Prostate gland (tissue), 2 donors: ENCODE measurements at regions not wholly inside any gene's neighbourhood (a gene's known extent, or its start where the extent isn't known, plus 50 kb on each side); places are given as distances from the start of the nearest gene placed in this dataset.
"Not testable (repeated sequence)": the region's sequence is repeated elsewhere in the genome, so short reads cannot be mapped to it uniquely, and the experiment has no call there.

Source experiments
- DNase-seq: peaks from one replicate; pipeline ENCODE4 v3.0.0-alpha.2; 2019; ENCODE audit warnings: low spot score
- H3K27ac ChIP-seq, 2 donors: fragments of 200-600 bp; sonication (generic); 2 replicates each; pipeline ENCODE4 v1.5.1; 2017 to 2019
- H3K27me3 ChIP-seq: fragments of 200-600 bp; sonication (generic); replicated peaks from 2 replicates; pipeline ENCODE4 v1.5.1; 2019; ENCODE audit not compliant: insufficient read depth
- H3K36me3 ChIP-seq, 2 donors: fragments of 200-600 bp; sonication (generic); 1 replicate in 1 of 2; 2 replicates in 1 of 2; pipeline versions ENCODE4 v1.5.1 to v1.8.1; 2017 to 2019
- H3K4me1 ChIP-seq: fragments of 200-600 bp; sonication (generic); replicated peaks from 2 replicates; pipeline ENCODE4 v1.5.1; 2019
- H3K4me3 ChIP-seq, 2 donors: fragments of 200-600 bp; sonication (generic); 2 replicates each; pipeline ENCODE4 v1.5.1; 2017 to 2019
- H3K9me3 ChIP-seq: fragments of 200-600 bp; sonication (generic); 2 replicates; pipeline ENCODE4 v1.5.1; 2017
- POLR2A ChIP-seq: fragments of 450-650 bp; IDR thresholded peaks from one replicate; pipeline ENCODE4 v1.6.1; 2016; ENCODE audit warnings: antibody characterized with exemption, mild to moderate bottlenecking
- POLR2AphosphoS5 ChIP-seq: sonication (generic); formaldehyde crosslinking; IDR thresholded peaks from one replicate; pipeline ENCODE4 v1.6.1; 2017; ENCODE audit warnings: antibody characterized with exemption
- WGBS: methylation state at CpG from one replicate; pipeline ENCODE4 v1.1.5; 2018; 5-methylcytosine and 5-hydroxymethylcytosine counted together
- intact Hi-C: fragments of 100-400 bp; cut with DNase I; formaldehyde crosslinking; loops from one replicate; pipeline ENCODE4 v1.14.2; 2022
- TF ChIP-seq, protein P1 (sequence below), 4 experiments: fragments of 200-600 bp in 2 of 4; fragments of 450-650 bp in 2 of 4; sonication (generic) in 2 of 4; IDR thresholded peaks; 1 replicate in 3 of 4; 2 replicates in 1 of 4; pipeline ENCODE4 v1.5.1; 2016 to 2019; ENCODE audit warnings: antibody characterized with exemption in 4 of 4, mild to moderate bottlenecking in 2 of 4, moderate library complexity in 2 of 4

DNA sequence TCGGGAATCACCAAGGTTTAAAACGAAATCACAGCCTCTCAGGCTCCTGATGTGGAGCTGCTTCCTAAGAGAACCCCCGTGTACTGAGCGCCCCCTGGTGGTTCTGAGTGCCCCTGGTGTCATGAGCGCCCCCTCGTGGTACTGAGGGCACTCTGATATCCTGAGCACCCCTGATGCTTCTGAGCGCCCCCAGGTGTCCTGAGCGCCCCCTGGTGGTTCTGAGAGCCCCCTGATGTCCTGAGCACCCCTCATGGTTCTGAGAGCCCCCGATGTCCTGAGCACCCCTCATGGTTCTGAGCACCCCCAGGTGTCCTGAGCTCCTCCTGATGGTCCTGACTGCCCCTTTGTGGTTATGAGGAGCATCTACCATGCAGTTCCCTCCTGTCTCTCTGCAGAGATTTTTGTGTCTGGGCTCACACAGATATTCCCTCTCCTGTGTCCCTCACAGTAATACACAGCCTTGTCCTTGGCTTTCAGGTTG is 1092.1 kb downstream of the TMEM121 start:
- H3K27ac ChIP-seq, DNase-seq, H3K27me3 ChIP-seq, H3K9me3 ChIP-seq, intact Hi-C loops, H3K4me1 ChIP-seq, H3K36me3 ChIP-seq, H3K4me3 ChIP-seq: not testable (repeated sequence)
- WGBS = 41% methylated on average over 9 of the region's 9 CpGs
- TF ChIP-seq, protein P1, sequence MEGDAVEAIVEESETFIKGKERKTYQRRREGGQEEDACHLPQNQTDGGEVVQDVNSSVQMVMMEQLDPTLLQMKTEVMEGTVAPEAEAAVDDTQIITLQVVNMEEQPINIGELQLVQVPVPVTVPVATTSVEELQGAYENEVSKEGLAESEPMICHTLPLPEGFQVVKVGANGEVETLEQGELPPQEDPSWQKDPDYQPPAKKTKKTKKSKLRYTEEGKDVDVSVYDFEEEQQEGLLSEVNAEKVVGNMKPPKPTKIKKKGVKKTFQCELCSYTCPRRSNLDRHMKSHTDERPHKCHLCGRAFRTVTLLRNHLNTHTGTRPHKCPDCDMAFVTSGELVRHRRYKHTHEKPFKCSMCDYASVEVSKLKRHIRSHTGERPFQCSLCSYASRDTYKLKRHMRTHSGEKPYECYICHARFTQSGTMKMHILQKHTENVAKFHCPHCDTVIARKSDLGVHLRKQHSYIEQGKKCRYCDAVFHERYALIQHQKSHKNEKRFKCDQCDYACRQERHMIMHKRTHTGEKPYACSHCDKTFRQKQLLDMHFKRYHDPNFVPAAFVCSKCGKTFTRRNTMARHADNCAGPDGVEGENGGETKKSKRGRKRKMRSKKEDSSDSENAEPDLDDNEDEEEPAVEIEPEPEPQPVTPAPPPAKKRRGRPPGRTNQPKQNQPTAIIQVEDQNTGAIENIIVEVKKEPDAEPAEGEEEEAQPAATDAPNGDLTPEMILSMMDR (IDR thresholded peaks at IDR 0.05) = peak in 1 of 4 experiments; percentile 32

DNA sequence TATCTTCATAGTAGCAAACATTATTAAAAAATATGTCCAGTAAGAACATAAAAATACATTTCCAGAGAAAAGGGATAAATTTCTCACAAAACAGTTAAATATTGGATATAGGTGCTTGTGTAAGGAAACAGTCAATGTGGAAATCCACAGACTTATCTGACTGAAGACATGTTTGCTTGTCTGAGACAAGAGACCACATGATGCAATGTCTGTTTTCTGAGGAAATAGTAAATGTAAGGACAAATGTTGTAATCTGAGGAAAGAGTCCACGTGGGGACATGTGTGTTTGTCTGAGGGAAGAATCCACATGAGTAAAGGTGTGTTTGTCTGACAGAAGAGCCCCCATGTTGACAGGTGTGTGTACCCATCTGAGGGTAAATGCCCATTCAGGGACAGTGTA is 1093.2 kb downstream of the TMEM121 start:
- TF ChIP-seq, protein P1 (IDR thresholded peaks at IDR 0.05) = no peak
- no peak for TF ChIP-seq POLR2A
- H3K4me1 ChIP-seq = no peaks in the 10 kb centered on the region
- H3K9me3 ChIP-seq = no peaks in the 10 kb centered on the region
- intact Hi-C loops = no loop called here
- WGBS = 18% methylated on average over 1 of the region's 1 CpG
- no peaks in the 10 kb centered on the region for H3K36me3 ChIP-seq
- no peaks in the 10 kb centered on the region for H3K27me3 ChIP-seq
- no peak for DNase-seq
- no peak overlapping the region for H3K4me3 ChIP-seq
- H3K27ac ChIP-seq = no peak overlapping the region

DNA sequence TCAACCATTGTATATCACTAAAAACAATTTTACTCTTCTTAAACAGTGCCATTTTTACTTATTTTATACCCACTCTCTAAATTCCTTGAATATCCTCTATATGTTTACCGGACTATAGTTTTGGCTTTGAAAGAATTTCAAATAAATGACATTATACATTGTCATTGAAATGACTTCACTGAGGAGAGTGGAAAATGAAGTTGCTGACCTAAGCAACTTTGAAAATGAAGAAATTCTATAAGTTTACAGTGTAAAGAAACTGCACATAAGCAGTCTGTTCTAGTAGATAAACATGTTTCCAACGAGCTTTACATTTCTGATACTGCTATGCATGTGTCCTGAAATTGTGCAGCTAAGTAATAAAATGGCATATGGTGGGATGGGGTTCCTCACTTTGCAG is 1094.0 kb downstream of the TMEM121 start:
- no peak for DNase-seq
- no peak overlapping the region for H3K27ac ChIP-seq
- H3K36me3 ChIP-seq = no peaks in the 10 kb centered on the region
- no peaks in the 10 kb centered on the region for H3K9me3 ChIP-seq
- H3K4me3 ChIP-seq = no peak overlapping the region
- no peak for TF ChIP-seq POLR2A
- 73% methylated on average over 2 of the region's 2 CpGs for WGBS
- H3K4me1 ChIP-seq = no peaks in the 10 kb centered on the region
- intact Hi-C loops = no loop called here
- H3K27me3 ChIP-seq = no peaks in the 10 kb centered on the region

DNA sequence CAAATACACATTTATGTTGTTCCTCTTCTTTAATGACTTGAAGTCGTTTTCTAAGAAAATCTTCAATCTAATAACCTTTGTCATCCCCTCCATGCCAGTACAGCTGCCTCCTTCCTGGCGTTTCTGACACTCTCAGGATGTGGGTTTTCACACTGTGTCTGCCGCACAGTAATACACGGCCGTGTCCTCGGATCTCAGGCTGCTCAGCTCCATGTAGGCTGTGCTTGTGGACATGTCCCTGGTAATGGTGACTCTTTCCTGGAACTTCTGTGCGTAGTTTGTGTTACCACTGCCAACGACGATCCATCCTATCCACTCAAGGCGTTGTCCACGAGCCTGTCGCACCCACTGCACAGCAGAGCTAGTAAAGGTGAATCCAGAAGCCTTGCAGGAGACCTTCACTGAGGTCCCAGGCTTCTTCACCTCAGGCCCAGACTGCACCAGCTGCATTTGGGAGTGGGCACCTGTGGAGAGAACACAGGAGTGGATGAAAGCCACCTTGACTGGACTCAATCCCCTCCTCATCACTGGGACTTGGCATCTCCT is 1095.9 kb downstream of the TMEM121 start:
- DNase-seq = no peak
- WGBS = 57% methylated on average over 12 of the region's 12 CpGs
- no peaks in the 10 kb centered on the region for H3K4me1 ChIP-seq

DNA sequence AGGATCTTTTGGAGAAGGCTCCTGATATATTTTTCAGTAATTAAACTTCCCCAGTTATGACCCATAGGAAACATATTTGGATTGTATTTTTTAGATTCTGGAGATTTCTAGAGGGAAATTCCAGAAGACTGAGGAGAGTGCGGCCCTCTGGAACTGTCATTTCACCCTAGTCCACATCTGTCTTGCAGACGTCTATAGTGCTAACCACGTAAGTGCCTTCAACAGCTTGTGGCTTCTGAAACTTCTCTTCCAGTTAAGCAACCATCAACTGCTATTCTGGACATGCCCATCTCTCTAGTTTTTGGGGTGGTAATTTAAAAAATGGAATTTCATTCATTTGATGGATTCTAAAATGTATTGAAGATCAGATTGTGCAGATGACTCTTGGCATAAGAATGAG is 1098.8 kb downstream of the TMEM121 start:
- Histone ChIP-seq H3K27ac (no peak overlapping the region), H3K27me3 (no peaks in the 10 kb centered on the region), H3K9me3 (no peaks in the 10 kb centered on the region), H3K36me3 (no peaks in the 10 kb centered on the region), H3K4me3 (no peak overlapping the region), H3K4me1 (no peaks in the 10 kb centered on the region)
- no peak for DNase-seq
- TF ChIP-seq POLR2A = no peak
- TF ChIP-seq, protein P1 (IDR thresholded peaks at IDR 0.05) = no peak
- TF ChIP-seq POLR2AphosphoS5 = no peak
- 68% methylated on average over 3 of the region's 3 CpGs for WGBS
- intact Hi-C loops = no loop called here

More for the DNA sequence above, 1095.9 kb downstream of the TMEM121 start:
- no peak overlapping the region for H3K27ac ChIP-seq
- no peak for TF ChIP-seq POLR2A
- TF ChIP-seq, protein P1 (IDR thresholded peaks at IDR 0.05) = no peak
- TF ChIP-seq POLR2AphosphoS5 = no peak
- no peak overlapping the region for H3K4me3 ChIP-seq
- H3K9me3 ChIP-seq = no peaks in the 10 kb centered on the region
- no peaks in the 10 kb centered on the region for H3K27me3 ChIP-seq
- intact Hi-C loops = no loop called here
- H3K36me3 ChIP-seq = no peaks in the 10 kb centered on the region

DNA sequence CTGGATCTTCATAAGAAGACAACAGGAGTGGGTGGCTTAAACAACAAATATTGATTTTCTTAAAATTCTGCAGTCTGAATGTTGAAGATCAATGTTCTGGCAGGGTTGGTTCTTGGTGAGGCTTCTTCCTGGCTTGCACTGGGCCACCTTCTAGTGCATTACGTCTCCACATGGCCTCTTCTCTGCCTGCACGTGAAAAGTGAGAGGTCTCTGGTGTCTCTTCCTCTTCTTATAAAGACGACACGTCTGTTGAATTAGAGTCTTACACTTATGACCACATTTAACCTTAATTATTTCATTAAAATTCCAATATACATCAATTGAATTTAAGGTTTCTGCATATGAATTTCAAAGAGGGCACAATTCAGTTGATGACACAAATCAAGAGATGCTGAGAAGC is 1100.1 kb downstream of the TMEM121 start:
- H3K27me3 ChIP-seq, H3K36me3 ChIP-seq, DNase-seq, H3K9me3 ChIP-seq, H3K4me1 ChIP-seq, H3K4me3 ChIP-seq, H3K27ac ChIP-seq, intact Hi-C loops: not testable (repeated sequence)
- 45% methylated on average over 4 of the region's 4 CpGs for WGBS

- DNase-seq, H3K4me1 ChIP-seq, H3K27ac ChIP-seq, H3K4me3 ChIP-seq, intact Hi-C loops, H3K9me3 ChIP-seq, H3K27me3 ChIP-seq, H3K36me3 ChIP-seq: not testable (repeated sequence)
- 59% methylated on average over 21 of the region's 22 CpGs for WGBS
Measured at GRCh38 chr14:106626942-106627588, 1100.7 kb downstream of the TMEM121 start.
